HG02870 (cell line): ENCODE measurements at regions not wholly inside any gene's neighbourhood (a gene's known extent, or its start where the extent isn't known, plus 50 kb on each side); places are given as distances from the start of the nearest gene placed in this dataset.
"Not testable (repeated sequence)": the region's sequence is repeated elsewhere in the genome, so short reads cannot be mapped to it uniquely, and the experiment has no call there.

ENCODE experiments used
- ATAC-seq: cut with Tn5 transposase; IDR thresholded peaks from one replicate; pipeline ENCODE4 v1.9.1; 2021; ENCODE audit warnings: mild to moderate bottlenecking, moderate library complexity; ENCODE audit not compliant: unreplicated experiment

DNA sequence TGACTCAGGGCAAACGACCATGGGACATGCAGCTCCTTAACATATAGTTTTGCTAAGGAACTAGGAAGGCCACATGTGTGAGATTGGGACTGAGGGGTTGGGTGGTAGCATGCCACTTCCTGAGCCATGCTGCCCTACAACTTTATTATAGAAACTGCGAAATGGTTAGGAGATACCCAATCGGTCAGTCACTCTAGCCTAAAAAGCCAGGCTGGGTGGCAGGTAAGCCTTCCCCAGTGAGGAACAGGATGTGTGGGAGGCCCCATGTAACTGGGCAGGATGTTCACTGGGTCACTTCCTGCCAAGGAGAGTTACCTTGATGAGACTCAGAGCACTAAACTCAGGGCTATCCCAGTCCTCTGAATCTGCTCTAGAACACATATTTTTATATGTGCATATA lies 123.5 kb downstream of the MAP3K7 start:
- ATAC-seq, result no peak

DNA sequence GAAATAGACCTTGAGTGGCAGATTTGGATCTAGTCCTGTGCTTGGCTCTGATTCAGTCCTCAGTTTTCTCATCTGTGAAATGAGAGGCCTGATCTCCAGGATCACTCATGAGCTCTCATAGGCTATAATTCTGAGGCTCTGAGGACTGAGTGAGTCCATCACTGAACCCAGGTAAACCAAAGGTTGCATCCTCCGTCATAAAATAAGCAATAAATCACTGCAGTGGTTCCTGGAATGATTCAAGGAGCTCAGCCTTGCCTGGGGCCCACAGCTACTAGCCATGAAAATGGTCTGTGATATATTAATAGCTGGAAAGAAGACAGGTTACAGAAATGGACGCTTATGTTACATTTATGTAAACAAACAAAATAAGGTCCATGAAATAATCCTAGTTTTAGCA lies 124.8 kb downstream of the MAP3K7 start:
- no peak for ATAC-seq

GRCh38 chr6:90461383-90461782 lies 125.5 kb downstream of the MAP3K7 start:
- ATAC-seq, result peak; percentile 49

DNA sequence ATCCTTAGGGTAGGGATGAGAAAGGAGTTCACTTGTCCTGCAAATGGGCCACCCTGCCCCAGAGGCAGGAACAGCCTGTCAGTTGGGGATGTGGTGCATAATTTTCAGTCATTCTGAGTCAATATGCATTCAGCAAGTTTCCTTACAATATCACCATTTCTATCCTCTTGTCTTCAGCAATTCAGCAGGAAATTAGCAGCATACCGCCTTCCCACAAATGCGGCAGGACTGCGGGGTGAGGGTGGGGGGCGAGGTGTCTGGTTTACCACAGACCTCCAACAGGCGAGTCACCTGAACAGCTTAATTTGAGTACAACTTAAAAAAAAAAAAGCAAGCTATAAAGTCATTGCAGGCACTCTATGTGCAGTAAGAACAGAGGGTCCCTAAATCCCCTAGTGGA lies 126.8 kb downstream of the MAP3K7 start:
- no peak for ATAC-seq

- ATAC-seq, result no peak
These were observed 127.6 kb downstream of the MAP3K7 start for GRCh38 chr6:90459225-90459758.

GRCh38 chr6:90458353-90459224 lies 128.3 kb downstream of the MAP3K7 start:
- no peak for ATAC-seq

GRCh38 chr6:90457867-90458259 lies 129.0 kb downstream of the MAP3K7 start:
- no peak for ATAC-seq

GRCh38 chr6:90456997-90457866 lies 129.6 kb downstream of the MAP3K7 start:
- not testable (repeated sequence) for ATAC-seq

- ATAC-seq, result no peak
These were observed 130.9 kb downstream of the MAP3K7 start for GRCh38 chr6:90456001-90456400.

DNA sequence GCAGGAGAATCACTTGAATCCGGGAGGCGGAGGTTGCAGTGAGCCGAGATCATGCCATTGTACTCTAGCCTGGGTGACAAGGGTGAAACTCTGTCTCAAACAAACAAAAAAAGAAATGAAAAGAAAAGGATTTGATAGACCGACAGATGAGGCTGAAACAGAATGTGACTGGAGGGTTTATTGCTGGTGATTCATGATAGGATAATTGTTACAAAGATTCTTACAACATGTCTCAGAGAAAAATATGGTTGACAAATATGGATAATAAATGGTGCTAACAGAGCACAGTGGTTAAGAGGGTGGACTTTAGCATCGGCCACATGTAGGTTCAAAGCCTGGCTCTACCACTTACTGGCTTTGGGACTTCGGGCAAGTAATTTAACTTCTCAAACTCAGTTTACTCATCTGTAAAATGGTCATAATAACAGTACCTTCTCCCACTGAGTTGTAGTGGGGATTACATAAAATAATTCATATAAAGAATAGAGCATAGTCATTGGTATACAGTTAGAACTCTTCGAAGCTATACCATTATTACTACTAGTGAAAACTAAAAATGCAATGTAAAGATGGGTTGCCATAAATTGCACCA lies 131.9 kb downstream of the MAP3K7 start:
- no peak for ATAC-seq

DNA sequence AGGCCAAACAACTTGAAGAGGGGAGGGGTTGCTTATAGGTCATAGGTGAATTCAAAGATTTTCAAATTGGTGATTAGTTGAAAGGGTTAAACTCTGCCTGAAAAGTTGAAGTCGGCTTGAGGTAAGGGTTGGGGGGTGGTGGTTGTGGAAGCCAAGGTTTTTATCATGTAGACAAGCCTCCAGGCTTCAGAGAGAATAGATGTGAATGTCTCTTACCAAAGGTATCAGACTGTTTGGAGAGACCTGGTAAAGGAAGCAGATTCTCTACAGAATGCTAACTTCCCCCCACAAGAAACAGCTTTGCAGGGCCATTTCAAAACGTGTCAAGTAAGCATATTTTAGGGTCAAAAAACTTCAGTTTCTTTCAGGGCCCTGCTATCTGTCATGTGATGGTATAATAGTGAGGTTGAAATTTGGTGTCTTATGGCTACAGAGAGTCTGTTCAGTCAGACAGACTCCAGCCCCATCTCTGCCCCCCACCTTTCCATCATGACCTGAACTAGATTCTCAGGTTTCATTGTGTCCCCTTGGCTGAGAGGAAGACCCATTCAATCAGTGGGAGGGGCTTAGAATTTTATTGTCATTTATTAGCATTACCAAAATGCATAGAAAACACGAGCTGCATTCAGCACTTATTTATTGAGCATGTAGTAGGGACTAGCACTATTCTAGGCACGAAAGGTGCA lies 136.5 kb downstream of the MAP3K7 start:
- ATAC-seq, result no peak

- no peak for ATAC-seq
These were observed 137.6 kb downstream of the MAP3K7 start for GRCh38 chr6:90449311-90449710.

- ATAC-seq, result no peak
These were observed 138.0 kb downstream of the MAP3K7 start for GRCh38 chr6:90448836-90449235.

GRCh38 chr6:90446164-90446563 lies 140.7 kb downstream of the MAP3K7 start:
- no peak for ATAC-seq

GRCh38 chr6:90445533-90446108 lies 141.3 kb downstream of the MAP3K7 start:
- no peak for ATAC-seq

DNA sequence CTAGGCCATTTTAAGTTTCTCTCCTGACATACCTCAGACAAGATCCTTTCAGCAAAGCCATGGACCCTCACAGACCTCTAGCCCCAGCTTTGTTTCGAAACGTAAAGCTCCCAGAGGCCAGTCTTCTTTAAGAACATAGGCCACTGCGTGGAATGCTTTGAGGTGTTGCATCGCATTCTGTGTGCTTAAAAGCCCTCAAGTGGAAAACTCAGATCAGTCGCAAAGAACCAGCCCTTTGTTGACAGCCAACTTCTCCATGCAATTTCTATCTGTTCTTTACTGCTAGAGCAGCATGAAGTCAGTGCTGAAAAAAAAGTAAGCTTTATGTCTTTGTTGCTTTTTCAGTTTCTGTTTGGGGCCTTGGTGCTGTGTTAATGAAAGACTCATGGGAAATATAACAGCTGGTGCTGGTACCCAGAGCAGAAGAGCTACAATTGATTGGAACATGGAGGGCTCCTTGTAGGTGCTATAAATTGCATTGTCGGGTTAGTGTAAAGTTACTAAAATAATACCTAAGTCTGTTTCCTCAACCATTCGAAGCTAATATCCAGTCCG lies 142.6 kb downstream of the MAP3K7 start:
- no peak for ATAC-seq

DNA sequence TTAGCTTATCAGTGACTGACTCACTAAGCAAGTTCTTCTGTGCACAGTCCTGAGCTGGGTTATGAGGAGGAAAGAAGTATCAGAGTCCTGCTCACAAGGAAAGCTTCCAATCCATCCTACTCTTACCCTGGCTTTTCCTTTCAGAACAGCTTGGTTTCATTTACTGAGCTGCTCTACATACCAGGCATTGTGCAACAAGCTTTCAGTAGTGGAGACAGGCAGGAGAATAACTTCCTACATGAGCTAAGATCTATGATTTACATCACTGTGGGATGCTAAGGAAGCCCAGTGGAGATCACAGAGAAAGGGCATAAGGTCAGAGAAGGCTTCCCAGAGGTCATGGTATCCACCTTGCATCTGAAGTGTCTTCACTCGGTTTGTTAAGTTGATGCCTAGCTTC lies 144.5 kb downstream of the MAP3K7 start:
- no peak for ATAC-seq

- ATAC-seq, result no peak
These were observed 144.1 kb upstream of the BACH2 start for GRCh38 chr6:90440586-90441283.

DNA sequence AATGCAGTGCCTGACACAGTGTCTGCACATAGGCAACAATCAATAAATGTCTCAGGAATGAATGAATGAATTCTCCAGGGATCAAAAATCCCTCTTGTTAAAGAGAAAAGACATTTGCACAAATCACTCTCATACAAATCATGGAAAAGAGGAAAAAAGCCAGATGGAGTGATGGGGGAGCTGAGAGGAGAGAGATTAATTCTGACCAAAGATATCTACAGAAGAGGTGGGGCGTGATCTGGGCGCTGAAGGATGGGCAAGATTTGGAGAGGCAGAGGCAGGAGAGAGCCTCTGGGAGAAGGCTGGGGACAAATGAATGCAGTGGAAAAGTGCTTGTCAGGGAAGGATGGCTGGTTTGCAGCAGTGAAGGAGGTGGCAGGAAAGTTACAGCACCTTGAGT lies 142.9 kb upstream of the BACH2 start:
- no peak for ATAC-seq
